IMR-90 (cell line): ENCODE measurements at regions not wholly inside any gene's neighbourhood (a gene's known extent, or its start where the extent isn't known, plus 50 kb on each side); places are given as distances from the start of the nearest gene placed in this dataset.

Source experiments
- ATAC-seq: fragments of 200-7000 bp; cut with Tn5 transposase; 2 replicates; pipeline ENCODE4 v1.9.1; 2020; ENCODE audit warnings: low read depth, mild to moderate bottlenecking, moderate library complexity
- BruUV-seq: library from RNA; stranded (reverse); fragments of 400-500 nt; replicated peaks from 2 replicates; lab custom pipeline; 2021; lab: Mats Ljungman, UMichigan
- CTCF ChIA-PET: fragments of 300-600 bp; formaldehyde crosslinking; extraction: SDS; loops from one replicate; lab custom pipeline; 2021; ENCODE audit warnings: antibody characterized with exemption; lab: Yijun Ruan, JAX
- POLR2A ChIA-PET: fragments of 300-600 bp; sonication (Branson Sonifier 250); formaldehyde crosslinking; loops from one replicate; lab custom pipeline; 2022; ENCODE audit warnings: antibody characterized with exemption; ENCODE audit not compliant: unreplicated experiment; lab: Charles Lee
- DNase-seq: peaks from one replicate; pipeline ENCODE4 v3.0.0; 2013
- H2AFZ ChIP-seq: replicated peaks from 2 replicates; pipeline ENCODE3; 2013; ENCODE audit warnings: low read length, mild to moderate bottlenecking; ENCODE audit not compliant: poor library complexity
- H2AK5ac ChIP-seq: 2 replicates; pipeline ENCODE4 v1.6.1; 2013; ENCODE audit warnings: low read depth, low read length, inconsistent platforms
- H2AK9ac ChIP-seq: replicated peaks from 2 replicates; pipeline ENCODE3; 2013; ENCODE audit warnings: mild to moderate bottlenecking, low read depth, low read length, moderate library complexity; ENCODE audit not compliant: poor library complexity
- H2BK120ac ChIP-seq: 2 replicates; pipeline ENCODE4 v1.6.1; 2013; ENCODE audit warnings: low read depth, low read length, inconsistent platforms
- H2BK15ac ChIP-seq: 3 replicates; pipeline ENCODE4 v1.6.1; 2013; ENCODE audit warnings: low read depth, low read length, inconsistent platforms
- H2BK20ac ChIP-seq: 2 replicates; pipeline ENCODE4 v1.6.1; 2013; ENCODE audit warnings: low read depth, mild to moderate bottlenecking, inconsistent platforms, low read length, moderate library complexity
- H2BK5ac ChIP-seq: 2 replicates; pipeline ENCODE4 v1.6.1; 2013; ENCODE audit warnings: mild to moderate bottlenecking, low read depth, low read length, inconsistent platforms; ENCODE audit not compliant: poor library complexity, severe bottlenecking
- H3K14ac ChIP-seq: replicated peaks from 2 replicates; pipeline ENCODE4 v1.6.1; 2013; ENCODE audit warnings: low read depth, low read length, inconsistent platforms
- H3K18ac ChIP-seq: 2 replicates; pipeline ENCODE4 v1.6.1; 2013; ENCODE audit warnings: low read depth, low read length, control low read depth
- H3K23ac ChIP-seq: 2 replicates; pipeline ENCODE4 v1.6.1; 2013; ENCODE audit warnings: low read depth, low read length, inconsistent platforms
- H3K27ac ChIP-seq: 2 replicates; pipeline ENCODE4 v1.5.1; 2013; ENCODE audit warnings: mild to moderate bottlenecking, control low read depth, low read length; ENCODE audit not compliant: insufficient read depth
- H3K27me3 ChIP-seq: 2 replicates; pipeline ENCODE4 v1.6.1; 2013; ENCODE audit warnings: low read length; ENCODE audit not compliant: control insufficient read depth, insufficient read depth
- H3K36me3 ChIP-seq: 2 replicates; pipeline ENCODE4 v1.6.1; 2013; ENCODE audit warnings: low read length, mixed read lengths; ENCODE audit not compliant: control insufficient read depth, insufficient read depth
- H3K4ac ChIP-seq: 2 replicates; pipeline ENCODE4 v1.6.1; 2013; ENCODE audit warnings: low read depth, low read length, inconsistent platforms
- H3K4me1 ChIP-seq: 2 replicates; pipeline ENCODE4 v1.6.1; 2013; ENCODE audit warnings: low read length, mixed read lengths; ENCODE audit not compliant: control insufficient read depth, insufficient read depth
- H3K4me2 ChIP-seq: 2 replicates; pipeline ENCODE4 v1.6.1; 2013; ENCODE audit warnings: low read depth, mild to moderate bottlenecking, control low read depth, low read length, moderate library complexity
- H3K4me3 ChIP-seq: 2 replicates; pipeline ENCODE4 v1.5.1; 2013; ENCODE audit warnings: low read depth, mild to moderate bottlenecking, control low read depth, low read length, moderate library complexity; ENCODE audit not compliant: insufficient read depth
- H3K56ac ChIP-seq: 2 replicates; pipeline ENCODE4 v1.6.1; 2013; ENCODE audit warnings: low read length, inconsistent platforms; ENCODE audit not compliant: insufficient read depth; ENCODE audit errors: extremely low read depth
- H3K79me1 ChIP-seq, 2 experiments: 2 replicates each; pipeline ENCODE4 v1.6.1; 2013; ENCODE audit warnings: low read length in 2 of 2, inconsistent platforms in 1 of 2, low read depth in 1 of 2
- H3K9ac ChIP-seq: 2 replicates; pipeline ENCODE4 v1.6.1; 2013; ENCODE audit warnings: low read depth, low read length, control low read depth
- H3K9me1 ChIP-seq: 2 replicates; pipeline ENCODE4 v1.6.1; 2013; ENCODE audit warnings: low read length, inconsistent platforms; ENCODE audit not compliant: insufficient read depth
- H3K9me3 ChIP-seq: 2 replicates; pipeline ENCODE4 v1.6.1; 2013; ENCODE audit warnings: low read length; ENCODE audit not compliant: control insufficient read depth, insufficient read depth
- H4K20me1 ChIP-seq: 2 replicates; pipeline ENCODE4 v1.6.1; 2013; ENCODE audit warnings: low read length, inconsistent platforms; ENCODE audit not compliant: insufficient read depth
- H4K5ac ChIP-seq: 2 replicates; pipeline ENCODE4 v1.6.1; 2013; ENCODE audit warnings: mild to moderate bottlenecking, low read depth, low read length, control low read depth
- H4K8ac ChIP-seq, 2 experiments: 2 replicates each; pipeline ENCODE4 v1.6.1; 2013; ENCODE audit warnings: low read depth in 2 of 2, low read length in 2 of 2, control low read depth in 1 of 2, inconsistent platforms in 1 of 2
- H4K91ac ChIP-seq: 2 replicates; pipeline ENCODE4 v1.6.1; 2013; ENCODE audit warnings: low read depth, low read length, inconsistent platforms; ENCODE audit not compliant: insufficient read depth
- CEBPB ChIP-seq: IDR thresholded peaks from 2 replicates; pipeline ENCODE4 v1.6.1; 2012; ENCODE audit warnings: low read depth, low read length, improper control_type of control experiment
- MAFK ChIP-seq: IDR thresholded peaks from 2 replicates; pipeline ENCODE4 v1.6.1; 2012; ENCODE audit warnings: low read depth, low read length, improper control_type of control experiment
- MXI1 ChIP-seq: IDR thresholded peaks from 2 replicates; pipeline ENCODE4 v1.6.1; 2012; ENCODE audit warnings: low read depth, mild to moderate bottlenecking, low read length, moderate library complexity, borderline replicate concordance
- WGBS, 2 experiments: methylation state at CpG; one replicate each; pipeline versions ENCODE4 v1.1.5 to v1.1.7; 2013; ENCODE audit warnings: missing lambda C conversion rate in 2 of 2; ENCODE audit not compliant: insufficient read length in 1 of 2; ENCODE audit errors: extremely low coverage in 2 of 2; 5-methylcytosine and 5-hydroxymethylcytosine counted together
- dilution Hi-C: fragments of 300-500 bp; cut with HindIII; formaldehyde crosslinking; loops from one replicate; pipeline ENCODE4 v1.14.3; 2018; ENCODE audit warnings: low sequenced_read_pairs; ENCODE audit not compliant: unreplicated experiment
- in situ Hi-C: fragments of 300-500 bp; cut with MboI; formaldehyde crosslinking; loops from 3 replicates; pipeline ENCODE4 v1.14.3; 2019; ENCODE audit warnings: low sequenced_read_pairs, inconsistent platforms, mixed read lengths
- intact Hi-C: fragments of 100-400 bp; cut with micrococcal nuclease; formaldehyde crosslinking; loops from 2 replicates; pipeline ENCODE4 v1.10.0; 2022
- TF ChIP-seq, protein P1 (sequence below): fragments of 150-350 bp; IDR thresholded peaks from 2 replicates; pipeline ENCODE4 v1.6.1; 2017; ENCODE audit warnings: mild to moderate bottlenecking, antibody characterized with exemption, low read length, low read depth

GRCh38 chr3:161630794-161631193 lies 134.2 kb downstream of the OTOL1 start:
- H3K9me1 ChIP-seq = no peaks in the 10 kb centered on the region
- POLR2A ChIA-PET = no interaction called here
- dilution Hi-C loops = no loop called here

More at GRCh38 chr3:161630794-161631193, 134.2 kb downstream of the OTOL1 start:
- no peak overlapping the region for H3K4ac ChIP-seq
- intact Hi-C loops = no loop called here
- H3K4me2 ChIP-seq = no peak overlapping the region
- H4K91ac ChIP-seq = no peak overlapping the region
- in situ Hi-C loops = no loop called here
- H2BK20ac ChIP-seq = no peak overlapping the region
- no peak overlapping the region for H3K4me3 ChIP-seq
- H2AK5ac ChIP-seq = no peak overlapping the region
- H3K14ac ChIP-seq = no peak overlapping the region
- no TSS peak for BruUV-seq
- H3K23ac ChIP-seq = no peak overlapping the region
- H2BK120ac ChIP-seq = no peak overlapping the region
- no peak overlapping the region for H4K8ac ChIP-seq
- H3K9ac ChIP-seq = no peak overlapping the region
- no peaks in the 10 kb centered on the region for H4K20me1 ChIP-seq
- H3K9me3 ChIP-seq = peaks cover 6% of the 10 kb centered on the region; the same call in 1 of the 2 replicates
- no peak overlapping the region for H4K5ac ChIP-seq
- no peak overlapping the region for H2AK9ac ChIP-seq
- DNase-seq = no peak
- no peak overlapping the region for H2AFZ ChIP-seq
- no peaks in the 10 kb centered on the region for H3K36me3 ChIP-seq
- no peak overlapping the region for H3K27ac ChIP-seq
- no peak for ATAC-seq
- no CpG with 5 or more reads among the region's 2 CpGs for WGBS, 2 experiments
- no peaks in the 10 kb centered on the region for H3K4me1 ChIP-seq
- TF ChIP-seq CEBPB = no peak
- TF ChIP-seq MXI1 = no peak
- TF ChIP-seq, protein P1, sequence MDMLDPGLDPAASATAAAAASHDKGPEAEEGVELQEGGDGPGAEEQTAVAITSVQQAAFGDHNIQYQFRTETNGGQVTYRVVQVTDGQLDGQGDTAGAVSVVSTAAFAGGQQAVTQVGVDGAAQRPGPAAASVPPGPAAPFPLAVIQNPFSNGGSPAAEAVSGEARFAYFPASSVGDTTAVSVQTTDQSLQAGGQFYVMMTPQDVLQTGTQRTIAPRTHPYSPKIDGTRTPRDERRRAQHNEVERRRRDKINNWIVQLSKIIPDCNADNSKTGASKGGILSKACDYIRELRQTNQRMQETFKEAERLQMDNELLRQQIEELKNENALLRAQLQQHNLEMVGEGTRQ = no peak
- TF ChIP-seq MAFK = no peak
- H2BK15ac ChIP-seq = no peak overlapping the region
- no peaks in the 10 kb centered on the region for H3K79me1 ChIP-seq
- no peak overlapping the region for H2BK5ac ChIP-seq
- no peak overlapping the region for H3K18ac ChIP-seq
- H3K56ac ChIP-seq = no peak overlapping the region
- H3K27me3 ChIP-seq = no peaks in the 10 kb centered on the region
- CTCF ChIA-PET = no interaction called here
